OCI-LY7 (cell line): ENCODE measurements at regions not wholly inside any gene's neighbourhood (a gene's known extent, or its start where the extent isn't known, plus 50 kb on each side); places are given as distances from the start of the nearest gene placed in this dataset.

ENCODE experiments used
- BruUV-seq: library from RNA; stranded (reverse); fragments of 400-500 nt; replicated peaks from 2 replicates; lab custom pipeline; 2021; lab: Mats Ljungman, UMichigan
- CTCF ChIA-PET: fragments of 300-600 bp; sonication (Branson Sonifier 250); formaldehyde crosslinking; loops from one replicate; lab custom pipeline; 2022; ENCODE audit warnings: antibody characterized with exemption; ENCODE audit not compliant: unreplicated experiment; lab: Charles Lee
- POLR2A ChIA-PET: fragments of 300-600 bp; sonication (Branson Sonifier 250); formaldehyde crosslinking; loops from one replicate; lab custom pipeline; 2022; ENCODE audit warnings: antibody characterized with exemption; lab: Charles Lee
- DNase-seq: peaks from one replicate; pipeline ENCODE4 v3.0.0-alpha.2; 2015; ENCODE audit warnings: low spot score
- H2AFZ ChIP-seq: fragments of 200-600 bp; sonication (generic), shearing (Covaris generic); 2 replicates; pipeline ENCODE4 v1.6.1; 2014; ENCODE audit warnings: mild to moderate bottlenecking, antibody characterized with exemption, low read length, moderate library complexity
- H3K27ac ChIP-seq: fragments of 200-600 bp; sonication (generic); 2 replicates; pipeline ENCODE4 v1.5.1; 2014; ENCODE audit warnings: mixed run types, low read depth, mild to moderate bottlenecking, moderate library complexity, low read length, inconsistent platforms; ENCODE audit not compliant: poor library complexity, severe bottlenecking
- H3K36me3 ChIP-seq: fragments of 200-600 bp; sonication (generic); 2 replicates; pipeline ENCODE4 v1.6.1; 2014; ENCODE audit warnings: mild to moderate bottlenecking, antibody characterized with exemption, low read length, moderate library complexity, mixed read lengths; ENCODE audit not compliant: insufficient read depth
- H3K4me1 ChIP-seq: fragments of 200-600 bp; sonication (generic); 2 replicates; pipeline ENCODE4 v1.5.1; 2014; ENCODE audit warnings: mild to moderate bottlenecking, low read length; ENCODE audit not compliant: insufficient read depth, poor library complexity, severe bottlenecking
- H3K4me2 ChIP-seq: fragments of 200-600 bp; sonication (generic); 2 replicates; pipeline ENCODE4 v1.6.1; 2014; ENCODE audit warnings: mild to moderate bottlenecking, low read length
- H3K4me3 ChIP-seq: fragments of 200-600 bp; sonication (generic); 2 replicates; pipeline ENCODE4 v1.5.1; 2014; ENCODE audit warnings: mild to moderate bottlenecking, low read depth, low read length; ENCODE audit not compliant: poor library complexity, severe bottlenecking
- H3K79me2 ChIP-seq: fragments of 200-600 bp; sonication (generic); 2 replicates; pipeline ENCODE4 v1.6.1; 2016; ENCODE audit warnings: low read depth, mild to moderate bottlenecking, low read length, moderate library complexity, mixed read lengths; ENCODE audit not compliant: insufficient read depth
- H3K9me2 ChIP-seq: fragments of 200-600 bp; sonication (generic); 2 replicates; pipeline ENCODE4 v1.6.1; 2016; ENCODE audit warnings: mild to moderate bottlenecking, low read length, mixed read lengths; ENCODE audit not compliant: insufficient read depth
- H3K9me3 ChIP-seq: fragments of 200-600 bp; sonication (generic); 2 replicates; pipeline ENCODE4 v1.6.1; 2014; ENCODE audit warnings: mild to moderate bottlenecking, mixed run types, low read length, mixed read lengths
- H4K20me1 ChIP-seq: fragments of 200-600 bp; sonication (generic); 2 replicates; pipeline ENCODE4 v1.6.1; 2014; ENCODE audit warnings: mild to moderate bottlenecking, antibody characterized with exemption, low read length, moderate library complexity, mixed read lengths; ENCODE audit not compliant: insufficient read depth
- CTCF ChIP-seq: fragments of 200-600 bp; sonication (generic); conservative IDR thresholded peaks from 2 replicates; pipeline ENCODE4 v1.5.1; 2014; ENCODE audit warnings: mild to moderate bottlenecking, antibody characterized with exemption, low read length, moderate library complexity, mixed read lengths
- EZH2phosphoT487 ChIP-seq: fragments of 200-600 bp; sonication (generic); IDR thresholded peaks from 2 replicates; pipeline ENCODE4 v1.6.1; 2018; ENCODE audit warnings: low read depth, borderline replicate concordance, mild to moderate bottlenecking, mixed run types, antibody characterized with exemption, low read length, moderate library complexity, mixed read lengths
- intact Hi-C: fragments of 100-400 bp; cut with micrococcal nuclease; formaldehyde crosslinking; loops from one replicate; pipeline ENCODE4 v1.10.0; 2022; ENCODE audit not compliant: unreplicated experiment

- DNase-seq, result no peak
- Histone ChIP-seq H3K36me3 (no peaks in the 10 kb centered on the region), H3K9me3 (no peaks in the 10 kb centered on the region), H3K4me1 (no peaks in the 10 kb centered on the region), H4K20me1 (no peaks in the 10 kb centered on the region), H3K27ac (no peak overlapping the region), H3K79me2 (no peaks in the 10 kb centered on the region), H3K9me2 (no peaks in the 10 kb centered on the region), H3K4me3 (no peak overlapping the region), H3K4me2 (no peak overlapping the region), H2AFZ (no peak overlapping the region)
- POLR2A ChIA-PET, result no interaction called here
- intact Hi-C loops, result no loop called here
- BruUV-seq, result no TSS peak
- no peak for TF ChIP-seq CTCF
- TF ChIP-seq EZH2phosphoT487, result no peak
- CTCF ChIA-PET, result no interaction called here
Observed at GRCh38 chr20:16674243-16674642, 55.6 kb upstream of the SNRPB2 start.

GRCh38 chr20:16672299-16672698, 57.5 kb upstream of the SNRPB2 start:
- Histone ChIP-seq H3K4me1 (no peaks in the 10 kb centered on the region), H3K9me3 (no peaks in the 10 kb centered on the region), H3K4me3 (no peak overlapping the region), H3K4me2 (no peak overlapping the region), H3K36me3 (no peaks in the 10 kb centered on the region), H3K27ac (no peak overlapping the region), H4K20me1 (no peaks in the 10 kb centered on the region), H2AFZ (no peak overlapping the region), H3K79me2 (no peaks in the 10 kb centered on the region), H3K9me2 (no peaks in the 10 kb centered on the region)
- DNase-seq, result no peak
- POLR2A ChIA-PET, result interaction anchor here (0.6 kb wide), 1 partner anchor 1565 kb away, joined by 5 read pairs; no protein-coding TSS in a partner anchor
- CTCF ChIA-PET, result no interaction called here
- BruUV-seq, result no TSS peak
- intact Hi-C loops, result no loop called here
- TF ChIP-seq CTCF (no peak), EZH2phosphoT487 (no peak)

- no peaks in the 10 kb centered on the region for H3K36me3 ChIP-seq
- H3K9me3 ChIP-seq, result no peaks in the 10 kb centered on the region
- CTCF ChIA-PET, result no interaction called here
- no peak overlapping the region for H3K4me2 ChIP-seq
- no peaks in the 10 kb centered on the region for H3K79me2 ChIP-seq
- H3K27ac ChIP-seq, result no peak overlapping the region
- no peaks in the 10 kb centered on the region for H3K4me1 ChIP-seq
- no peaks in the 10 kb centered on the region for H4K20me1 ChIP-seq
- POLR2A ChIA-PET, result no interaction called here
- intact Hi-C loops, result no loop called here
- no peak for DNase-seq
- no peaks in the 10 kb centered on the region for H3K9me2 ChIP-seq
- H3K4me3 ChIP-seq, result no peak overlapping the region
- TF ChIP-seq CTCF (no peak), EZH2phosphoT487 (no peak)
- no TSS peak for BruUV-seq
- no peak overlapping the region for H2AFZ ChIP-seq
Observed at GRCh38 chr20:16671753-16672152, 58.1 kb upstream of the SNRPB2 start.
